Body of pancreas (tissue), 4 donors: ENCODE measurements at regions not wholly inside any gene's neighbourhood (a gene's known extent, or its start where the extent isn't known, plus 50 kb on each side); places are given as distances from the start of the nearest gene placed in this dataset.

Experiments used
- POLR2A ChIP-seq, 3 donors: fragments of 450-650 bp; IDR thresholded peaks; one replicate each; pipeline ENCODE4 v1.6.1; 2016; ENCODE audit warnings: antibody characterized with exemption in 3 of 3, mild to moderate bottlenecking in 2 of 3
- TF ChIP-seq, protein P1 (sequence below), 7 experiments: fragments of 450-650 bp in 4 of 7; fragments of 200-600 bp in 3 of 7; sonication (generic) in 3 of 7; IDR thresholded peaks; one replicate each; pipeline ENCODE4 v1.5.1; 2016 to 2019; ENCODE audit warnings: antibody characterized with exemption in 7 of 7

DNA sequence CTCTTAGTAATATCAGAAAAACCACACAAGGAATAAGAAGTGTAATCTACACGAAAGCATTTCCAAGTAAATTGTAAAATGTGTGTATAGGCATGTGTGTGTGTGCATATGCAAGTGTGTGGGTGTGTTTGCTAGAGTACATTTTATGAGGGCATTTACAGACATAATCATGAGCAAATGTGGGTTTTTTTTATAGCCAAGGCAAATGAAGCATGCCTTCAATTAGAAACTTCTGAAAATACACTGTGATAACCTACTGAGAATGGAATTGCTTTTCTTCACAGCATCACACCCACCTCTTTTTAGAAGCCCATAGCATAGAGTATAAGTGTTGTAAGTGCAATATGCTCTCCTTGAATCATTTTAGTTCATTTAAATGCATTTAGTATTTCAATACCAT is 1721.1 kb downstream of the GRIK2 start:
- TF ChIP-seq, protein P1, sequence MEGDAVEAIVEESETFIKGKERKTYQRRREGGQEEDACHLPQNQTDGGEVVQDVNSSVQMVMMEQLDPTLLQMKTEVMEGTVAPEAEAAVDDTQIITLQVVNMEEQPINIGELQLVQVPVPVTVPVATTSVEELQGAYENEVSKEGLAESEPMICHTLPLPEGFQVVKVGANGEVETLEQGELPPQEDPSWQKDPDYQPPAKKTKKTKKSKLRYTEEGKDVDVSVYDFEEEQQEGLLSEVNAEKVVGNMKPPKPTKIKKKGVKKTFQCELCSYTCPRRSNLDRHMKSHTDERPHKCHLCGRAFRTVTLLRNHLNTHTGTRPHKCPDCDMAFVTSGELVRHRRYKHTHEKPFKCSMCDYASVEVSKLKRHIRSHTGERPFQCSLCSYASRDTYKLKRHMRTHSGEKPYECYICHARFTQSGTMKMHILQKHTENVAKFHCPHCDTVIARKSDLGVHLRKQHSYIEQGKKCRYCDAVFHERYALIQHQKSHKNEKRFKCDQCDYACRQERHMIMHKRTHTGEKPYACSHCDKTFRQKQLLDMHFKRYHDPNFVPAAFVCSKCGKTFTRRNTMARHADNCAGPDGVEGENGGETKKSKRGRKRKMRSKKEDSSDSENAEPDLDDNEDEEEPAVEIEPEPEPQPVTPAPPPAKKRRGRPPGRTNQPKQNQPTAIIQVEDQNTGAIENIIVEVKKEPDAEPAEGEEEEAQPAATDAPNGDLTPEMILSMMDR (IDR thresholded peaks at IDR 0.05), result no peak
- no peak for TF ChIP-seq POLR2A (IDR thresholded peaks at IDR 0.05)
